ENCODE measurements at regions not wholly inside any gene's neighbourhood (a gene's known extent, or its start where the extent isn't known, plus 50 kb on each side); places are given as distances from the start of the nearest gene placed in this dataset.

DNA sequence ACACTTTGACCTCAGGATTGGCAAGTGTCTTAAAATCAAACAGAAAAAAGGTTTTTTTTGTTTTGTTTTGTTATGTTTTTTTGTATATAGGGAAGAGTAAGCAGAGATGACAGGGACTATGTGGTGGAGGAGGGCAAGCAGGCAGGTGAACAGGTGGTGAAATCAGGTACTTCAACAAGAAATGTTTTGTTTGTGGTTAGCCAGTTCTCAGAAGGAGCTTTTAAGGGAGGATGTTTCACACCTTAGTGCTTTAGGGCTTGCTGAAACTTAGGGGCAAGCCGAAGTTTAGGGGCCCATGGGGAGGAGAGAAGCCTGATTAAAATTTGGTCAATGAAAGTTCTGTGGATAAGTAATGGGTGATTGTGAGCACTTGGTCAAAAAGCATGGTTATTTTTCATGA lies 370.7 kb upstream of the SLCO3A1 start:
- TF ChIP-seq, protein P1, sequence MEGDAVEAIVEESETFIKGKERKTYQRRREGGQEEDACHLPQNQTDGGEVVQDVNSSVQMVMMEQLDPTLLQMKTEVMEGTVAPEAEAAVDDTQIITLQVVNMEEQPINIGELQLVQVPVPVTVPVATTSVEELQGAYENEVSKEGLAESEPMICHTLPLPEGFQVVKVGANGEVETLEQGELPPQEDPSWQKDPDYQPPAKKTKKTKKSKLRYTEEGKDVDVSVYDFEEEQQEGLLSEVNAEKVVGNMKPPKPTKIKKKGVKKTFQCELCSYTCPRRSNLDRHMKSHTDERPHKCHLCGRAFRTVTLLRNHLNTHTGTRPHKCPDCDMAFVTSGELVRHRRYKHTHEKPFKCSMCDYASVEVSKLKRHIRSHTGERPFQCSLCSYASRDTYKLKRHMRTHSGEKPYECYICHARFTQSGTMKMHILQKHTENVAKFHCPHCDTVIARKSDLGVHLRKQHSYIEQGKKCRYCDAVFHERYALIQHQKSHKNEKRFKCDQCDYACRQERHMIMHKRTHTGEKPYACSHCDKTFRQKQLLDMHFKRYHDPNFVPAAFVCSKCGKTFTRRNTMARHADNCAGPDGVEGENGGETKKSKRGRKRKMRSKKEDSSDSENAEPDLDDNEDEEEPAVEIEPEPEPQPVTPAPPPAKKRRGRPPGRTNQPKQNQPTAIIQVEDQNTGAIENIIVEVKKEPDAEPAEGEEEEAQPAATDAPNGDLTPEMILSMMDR (IDR thresholded peaks at IDR 0.05; ENCODE audit: low read depth, low read length, missing input control) = no peak
- TF ChIP-seq JUND (IDR thresholded peaks at IDR 0.05) = no peak
- no peak for TF ChIP-seq YY1 (IDR thresholded peaks at IDR 0.05)
- TF ChIP-seq, protein P2, sequence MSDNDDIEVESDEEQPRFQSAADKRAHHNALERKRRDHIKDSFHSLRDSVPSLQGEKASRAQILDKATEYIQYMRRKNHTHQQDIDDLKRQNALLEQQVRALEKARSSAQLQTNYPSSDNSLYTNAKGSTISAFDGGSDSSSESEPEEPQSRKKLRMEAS (IDR thresholded peaks at IDR 0.05) = no peak
- no peak for TF ChIP-seq RAD21 (IDR thresholded peaks at IDR 0.05)
- TF ChIP-seq, protein P3, sequence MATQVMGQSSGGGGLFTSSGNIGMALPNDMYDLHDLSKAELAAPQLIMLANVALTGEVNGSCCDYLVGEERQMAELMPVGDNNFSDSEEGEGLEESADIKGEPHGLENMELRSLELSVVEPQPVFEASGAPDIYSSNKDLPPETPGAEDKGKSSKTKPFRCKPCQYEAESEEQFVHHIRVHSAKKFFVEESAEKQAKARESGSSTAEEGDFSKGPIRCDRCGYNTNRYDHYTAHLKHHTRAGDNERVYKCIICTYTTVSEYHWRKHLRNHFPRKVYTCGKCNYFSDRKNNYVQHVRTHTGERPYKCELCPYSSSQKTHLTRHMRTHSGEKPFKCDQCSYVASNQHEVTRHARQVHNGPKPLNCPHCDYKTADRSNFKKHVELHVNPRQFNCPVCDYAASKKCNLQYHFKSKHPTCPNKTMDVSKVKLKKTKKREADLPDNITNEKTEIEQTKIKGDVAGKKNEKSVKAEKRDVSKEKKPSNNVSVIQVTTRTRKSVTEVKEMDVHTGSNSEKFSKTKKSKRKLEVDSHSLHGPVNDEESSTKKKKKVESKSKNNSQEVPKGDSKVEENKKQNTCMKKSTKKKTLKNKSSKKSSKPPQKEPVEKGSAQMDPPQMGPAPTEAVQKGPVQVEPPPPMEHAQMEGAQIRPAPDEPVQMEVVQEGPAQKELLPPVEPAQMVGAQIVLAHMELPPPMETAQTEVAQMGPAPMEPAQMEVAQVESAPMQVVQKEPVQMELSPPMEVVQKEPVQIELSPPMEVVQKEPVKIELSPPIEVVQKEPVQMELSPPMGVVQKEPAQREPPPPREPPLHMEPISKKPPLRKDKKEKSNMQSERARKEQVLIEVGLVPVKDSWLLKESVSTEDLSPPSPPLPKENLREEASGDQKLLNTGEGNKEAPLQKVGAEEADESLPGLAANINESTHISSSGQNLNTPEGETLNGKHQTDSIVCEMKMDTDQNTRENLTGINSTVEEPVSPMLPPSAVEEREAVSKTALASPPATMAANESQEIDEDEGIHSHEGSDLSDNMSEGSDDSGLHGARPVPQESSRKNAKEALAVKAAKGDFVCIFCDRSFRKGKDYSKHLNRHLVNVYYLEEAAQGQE (IDR thresholded peaks at IDR 0.05) = no peak
- TF ChIP-seq, protein P4, sequence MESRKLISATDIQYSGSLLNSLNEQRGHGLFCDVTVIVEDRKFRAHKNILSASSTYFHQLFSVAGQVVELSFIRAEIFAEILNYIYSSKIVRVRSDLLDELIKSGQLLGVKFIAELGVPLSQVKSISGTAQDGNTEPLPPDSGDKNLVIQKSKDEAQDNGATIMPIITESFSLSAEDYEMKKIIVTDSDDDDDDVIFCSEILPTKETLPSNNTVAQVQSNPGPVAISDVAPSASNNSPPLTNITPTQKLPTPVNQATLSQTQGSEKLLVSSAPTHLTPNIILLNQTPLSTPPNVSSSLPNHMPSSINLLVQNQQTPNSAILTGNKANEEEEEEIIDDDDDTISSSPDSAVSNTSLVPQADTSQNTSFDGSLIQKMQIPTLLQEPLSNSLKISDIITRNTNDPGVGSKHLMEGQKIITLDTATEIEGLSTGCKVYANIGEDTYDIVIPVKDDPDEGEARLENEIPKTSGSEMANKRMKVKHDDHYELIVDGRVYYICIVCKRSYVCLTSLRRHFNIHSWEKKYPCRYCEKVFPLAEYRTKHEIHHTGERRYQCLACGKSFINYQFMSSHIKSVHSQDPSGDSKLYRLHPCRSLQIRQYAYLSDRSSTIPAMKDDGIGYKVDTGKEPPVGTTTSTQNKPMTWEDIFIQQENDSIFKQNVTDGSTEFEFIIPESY (IDR thresholded peaks at IDR 0.05) = no peak
- TF ChIP-seq FOXA1 (IDR thresholded peaks at IDR 0.05) = no peak
